ENCODE measurements at regions not wholly inside any gene's neighbourhood (a gene's known extent, or its start where the extent isn't known, plus 50 kb on each side); places are given as distances from the start of the nearest gene placed in this dataset.

GRCh38 chr2:182615036-182615435 lies 101.0 kb upstream of the DNAJC10 start:
- no peak overlapping the region for H3K4me3 ChIP-seq
- TF ChIP-seq CTCF (IDR thresholded peaks at IDR 0.05): no peak
- no peaks in the 10 kb centered on the region for H3K4me1 ChIP-seq
- ATAC-seq: no peak
- no peaks in the 10 kb centered on the region for H3K9me3 ChIP-seq
- H3K36me3 ChIP-seq: no peaks in the 10 kb centered on the region
- no peak for DNase-seq
- H3K27ac ChIP-seq: no peak overlapping the region
- no peaks in the 10 kb centered on the region for H3K27me3 ChIP-seq
- intact Hi-C loops (cut with DNase I): no loop called here

GRCh38 chr2:182616471-182617393 lies 99.3 kb upstream of the DNAJC10 start:
- H3K9me3 ChIP-seq: no peaks in the 10 kb centered on the region
- no peak for ATAC-seq
- no peak for DNase-seq
- intact Hi-C loops (cut with DNase I): no loop called here
- no peaks in the 10 kb centered on the region for H3K36me3 ChIP-seq
- H3K4me1 ChIP-seq: no peaks in the 10 kb centered on the region
- H3K4me3 ChIP-seq: no peak overlapping the region
- H3K27me3 ChIP-seq: no peaks in the 10 kb centered on the region
- TF ChIP-seq CTCF (IDR thresholded peaks at IDR 0.05): no peak
- H3K27ac ChIP-seq: no peak overlapping the region

GRCh38 chr2:182618672-182619079 lies 97.4 kb upstream of the DNAJC10 start:
- Histone ChIP-seq H3K27me3 (no peaks in the 10 kb centered on the region), H3K4me3 (no peak overlapping the region), H3K27ac (no peak overlapping the region), H3K36me3 (no peaks in the 10 kb centered on the region), H3K4me1 (no peaks in the 10 kb centered on the region), H3K9me3 (no peaks in the 10 kb centered on the region)
- TF ChIP-seq CTCF (IDR thresholded peaks at IDR 0.05): no peak
- peak in 2 of 4 donors; percentile 3 to 8 for DNase-seq
- no peak for ATAC-seq
- intact Hi-C loops (cut with DNase I): no loop called here

- Histone ChIP-seq H3K27me3 (no peaks in the 10 kb centered on the region), H3K4me3 (no peak overlapping the region), H3K9me3 (no peaks in the 10 kb centered on the region), H3K36me3 (no peaks in the 10 kb centered on the region), H3K4me1 (no peaks in the 10 kb centered on the region), H3K27ac (no peak overlapping the region)
- no peak for ATAC-seq
- intact Hi-C loops (cut with DNase I): no loop called here
- no peak for TF ChIP-seq CTCF (IDR thresholded peaks at IDR 0.05)
- no peak for DNase-seq
Measured at GRCh38 chr2:182619276-182619675, 96.8 kb upstream of the DNAJC10 start.

GRCh38 chr2:182621191-182621590 lies 94.9 kb upstream of the DNAJC10 start:
- TF ChIP-seq CTCF (IDR thresholded peaks at IDR 0.05): no peak
- ATAC-seq: no peak
- Histone ChIP-seq H3K27me3 (no peaks in the 10 kb centered on the region), H3K4me3 (no peak overlapping the region), H3K4me1 (no peaks in the 10 kb centered on the region), H3K27ac (no peak overlapping the region), H3K9me3 (no peaks in the 10 kb centered on the region), H3K36me3 (no peaks in the 10 kb centered on the region)
- no peak for DNase-seq
- intact Hi-C loops (cut with DNase I): no loop called here

Data from left lung (tissue), 4 donors.